SK-MEL-5 (cell line): ENCODE measurements at regions not wholly inside any gene's neighbourhood (a gene's known extent, or its start where the extent isn't known, plus 50 kb on each side); places are given as distances from the start of the nearest gene placed in this dataset.
"Not testable (repeated sequence)": the region's sequence is repeated elsewhere in the genome, so short reads cannot be mapped to it uniquely, and the experiment has no call there.

Source experiments
- DNase-seq: peaks from one replicate; pipeline ENCODE4 v3.0.0-alpha.2; 2016; ENCODE audit warnings: low read depth, low spot score
- in situ Hi-C: cut with HindIII; loops from 2 replicates; pipeline ENCODE4 v1.10.0; 2016; ENCODE audit warnings: low sequenced_read_pairs, high pct_unique_total_duplicates, low pct_unique_long_range_greater_than_20kb

- in situ Hi-C loops, result no loop called here
- no peak for DNase-seq
These were observed 210.6 kb downstream of the ARL4A start for GRCh38 chr7:12898004-12898403.

- no peak for DNase-seq
- in situ Hi-C loops, result no loop called here
These were observed 211.2 kb downstream of the ARL4A start for GRCh38 chr7:12898620-12899019.

- in situ Hi-C loops, result no loop called here
- no peak for DNase-seq
These were observed 218.2 kb downstream of the ARL4A start for GRCh38 chr7:12905671-12906070.

GRCh38 chr7:12907774-12908173, 220.3 kb downstream of the ARL4A start:
- in situ Hi-C loops, result no loop called here
- no peak for DNase-seq

GRCh38 chr7:12909483-12909882, 222.1 kb downstream of the ARL4A start:
- in situ Hi-C loops, result no loop called here
- DNase-seq, result no peak

- in situ Hi-C loops, result no loop called here
- no peak for DNase-seq
These were observed 223.6 kb downstream of the ARL4A start for GRCh38 chr7:12911053-12911452.

- in situ Hi-C loops, result no loop called here
- no peak for DNase-seq
These were observed 225.6 kb downstream of the ARL4A start for GRCh38 chr7:12913002-12913401.

GRCh38 chr7:12917801-12918200, 230.4 kb downstream of the ARL4A start:
- in situ Hi-C loops, result no loop called here
- no peak for DNase-seq

GRCh38 chr7:12921751-12922345, 234.4 kb downstream of the ARL4A start:
- DNase-seq, result no peak

GRCh38 chr7:12923971-12924370, 236.5 kb downstream of the ARL4A start:
- in situ Hi-C loops, result no loop called here
- DNase-seq, result no peak

More at GRCh38 chr7:12921751-12922345, 234.4 kb downstream of the ARL4A start:
- in situ Hi-C loops, result no loop called here

- no peak for DNase-seq
- in situ Hi-C loops, result no loop called here
These were observed 238.8 kb downstream of the ARL4A start for GRCh38 chr7:12926206-12926605.

GRCh38 chr7:12927635-12928434, 240.4 kb downstream of the ARL4A start:
- no peak for DNase-seq

GRCh38 chr7:12929476-12930140, 242.2 kb downstream of the ARL4A start:
- no peak for DNase-seq
- in situ Hi-C loops, result no loop called here

More at GRCh38 chr7:12927635-12928434, 240.4 kb downstream of the ARL4A start:
- in situ Hi-C loops, result no loop called here

- in situ Hi-C loops, result no loop called here
- no peak for DNase-seq
These were observed 243.1 kb downstream of the ARL4A start for GRCh38 chr7:12930534-12930933.

GRCh38 chr7:12931465-12931864, 244.0 kb downstream of the ARL4A start:
- DNase-seq, in situ Hi-C loops: not testable (repeated sequence)

GRCh38 chr7:12939694-12940093, 252.3 kb downstream of the ARL4A start:
- in situ Hi-C loops, result no loop called here
- no peak for DNase-seq

- in situ Hi-C loops, result no loop called here
These were observed 254.1 kb downstream of the ARL4A start for GRCh38 chr7:12941512-12941911.

GRCh38 chr7:12942609-12943008, 255.2 kb downstream of the ARL4A start:
- in situ Hi-C loops, result no loop called here
- DNase-seq, result no peak

More at GRCh38 chr7:12941512-12941911, 254.1 kb downstream of the ARL4A start:
- peak; percentile 41 for DNase-seq

GRCh38 chr7:12943781-12944180, 256.3 kb downstream of the ARL4A start:
- in situ Hi-C loops, result no loop called here
- DNase-seq, result no peak
